ENCODE measurements at regions not wholly inside any gene's neighbourhood (a gene's known extent, or its start where the extent isn't known, plus 50 kb on each side); places are given as distances from the start of the nearest gene placed in this dataset.

DNA sequence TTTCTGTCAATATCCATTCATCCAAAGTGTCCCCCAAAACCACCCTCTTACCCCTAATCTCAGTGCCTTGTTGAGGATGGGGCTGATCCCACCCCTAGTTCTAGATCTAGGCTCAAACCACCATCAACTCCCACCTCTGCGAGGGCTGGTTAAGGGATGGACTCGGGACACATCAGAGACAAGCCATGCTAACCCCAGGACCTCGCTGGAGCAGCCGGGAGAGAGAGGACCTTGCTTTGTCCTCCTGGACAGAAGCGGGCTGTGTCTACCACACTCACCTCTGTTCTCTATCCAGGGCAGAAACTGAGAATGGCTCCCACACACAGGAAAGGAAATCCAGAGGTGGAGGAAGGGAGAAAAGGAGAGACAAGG, 90.8 kb upstream of the UQCRFS1 start:
- TF ChIP-seq, protein P1, sequence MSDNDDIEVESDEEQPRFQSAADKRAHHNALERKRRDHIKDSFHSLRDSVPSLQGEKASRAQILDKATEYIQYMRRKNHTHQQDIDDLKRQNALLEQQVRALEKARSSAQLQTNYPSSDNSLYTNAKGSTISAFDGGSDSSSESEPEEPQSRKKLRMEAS (CRISPR knock-in tag; IDR thresholded peaks at IDR 0.05) = no peak
- TF ChIP-seq CREB1 (CRISPR knock-in tag; IDR thresholded peaks at IDR 0.05) (no peak), NR1H2 (CRISPR knock-in tag; IDR thresholded peaks at IDR 0.05) (no peak), TEAD4 (CRISPR knock-in tag; IDR thresholded peaks at IDR 0.05) (no peak), ZNF317 (CRISPR knock-in tag; IDR thresholded peaks at IDR 0.05; ENCODE audit: borderline replicate concordance, low read depth) (no peak), SMAD3 (CRISPR knock-in tag; IDR thresholded peaks at IDR 0.05; ENCODE audit: borderline replicate concordance) (no peak), ZBTB21 (CRISPR knock-in tag; IDR thresholded peaks at IDR 0.05; ENCODE audit: borderline replicate concordance) (no peak), MXD4 (CRISPR knock-in tag; IDR thresholded peaks at IDR 0.05; ENCODE audit: borderline replicate concordance) (no peak)
- TF ChIP-seq, protein P2, sequence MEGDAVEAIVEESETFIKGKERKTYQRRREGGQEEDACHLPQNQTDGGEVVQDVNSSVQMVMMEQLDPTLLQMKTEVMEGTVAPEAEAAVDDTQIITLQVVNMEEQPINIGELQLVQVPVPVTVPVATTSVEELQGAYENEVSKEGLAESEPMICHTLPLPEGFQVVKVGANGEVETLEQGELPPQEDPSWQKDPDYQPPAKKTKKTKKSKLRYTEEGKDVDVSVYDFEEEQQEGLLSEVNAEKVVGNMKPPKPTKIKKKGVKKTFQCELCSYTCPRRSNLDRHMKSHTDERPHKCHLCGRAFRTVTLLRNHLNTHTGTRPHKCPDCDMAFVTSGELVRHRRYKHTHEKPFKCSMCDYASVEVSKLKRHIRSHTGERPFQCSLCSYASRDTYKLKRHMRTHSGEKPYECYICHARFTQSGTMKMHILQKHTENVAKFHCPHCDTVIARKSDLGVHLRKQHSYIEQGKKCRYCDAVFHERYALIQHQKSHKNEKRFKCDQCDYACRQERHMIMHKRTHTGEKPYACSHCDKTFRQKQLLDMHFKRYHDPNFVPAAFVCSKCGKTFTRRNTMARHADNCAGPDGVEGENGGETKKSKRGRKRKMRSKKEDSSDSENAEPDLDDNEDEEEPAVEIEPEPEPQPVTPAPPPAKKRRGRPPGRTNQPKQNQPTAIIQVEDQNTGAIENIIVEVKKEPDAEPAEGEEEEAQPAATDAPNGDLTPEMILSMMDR (IDR thresholded peaks at IDR 0.05) = no peak
- TF ChIP-seq, protein P3, sequence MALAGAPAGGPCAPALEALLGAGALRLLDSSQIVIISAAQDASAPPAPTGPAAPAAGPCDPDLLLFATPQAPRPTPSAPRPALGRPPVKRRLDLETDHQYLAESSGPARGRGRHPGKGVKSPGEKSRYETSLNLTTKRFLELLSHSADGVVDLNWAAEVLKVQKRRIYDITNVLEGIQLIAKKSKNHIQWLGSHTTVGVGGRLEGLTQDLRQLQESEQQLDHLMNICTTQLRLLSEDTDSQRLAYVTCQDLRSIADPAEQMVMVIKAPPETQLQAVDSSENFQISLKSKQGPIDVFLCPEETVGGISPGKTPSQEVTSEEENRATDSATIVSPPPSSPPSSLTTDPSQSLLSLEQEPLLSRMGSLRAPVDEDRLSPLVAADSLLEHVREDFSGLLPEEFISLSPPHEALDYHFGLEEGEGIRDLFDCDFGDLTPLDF (CRISPR knock-in tag; IDR thresholded peaks at IDR 0.05) = no peak
- TF ChIP-seq, protein P4, sequence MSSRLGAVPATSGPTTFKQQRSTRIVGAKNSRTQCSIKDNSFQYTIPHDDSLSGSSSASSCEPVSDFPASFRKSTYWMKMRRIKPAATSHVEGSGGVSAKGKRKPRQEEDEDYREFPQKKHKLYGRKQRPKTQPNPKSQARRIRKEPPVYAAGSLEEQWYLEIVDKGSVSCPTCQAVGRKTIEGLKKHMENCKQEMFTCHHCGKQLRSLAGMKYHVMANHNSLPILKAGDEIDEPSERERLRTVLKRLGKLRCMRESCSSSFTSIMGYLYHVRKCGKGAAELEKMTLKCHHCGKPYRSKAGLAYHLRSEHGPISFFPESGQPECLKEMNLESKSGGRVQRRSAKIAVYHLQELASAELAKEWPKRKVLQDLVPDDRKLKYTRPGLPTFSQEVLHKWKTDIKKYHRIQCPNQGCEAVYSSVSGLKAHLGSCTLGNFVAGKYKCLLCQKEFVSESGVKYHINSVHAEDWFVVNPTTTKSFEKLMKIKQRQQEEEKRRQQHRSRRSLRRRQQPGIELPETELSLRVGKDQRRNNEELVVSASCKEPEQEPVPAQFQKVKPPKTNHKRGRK (CRISPR knock-in tag; IDR thresholded peaks at IDR 0.05; ENCODE audit: borderline replicate concordance) = no peak

All from WTC11 (cell line).